OCI-LY3 (cell line): ENCODE measurements at regions not wholly inside any gene's neighbourhood (a gene's known extent, or its start where the extent isn't known, plus 50 kb on each side); places are given as distances from the start of the nearest gene placed in this dataset.

ENCODE experiments used
- CTCF ChIP-seq: fragments of 200-600, 300-600 bp; sonication (generic); IDR thresholded peaks from 2 replicates; pipeline ENCODE4 v1.5.1; 2014; ENCODE audit warnings: antibody characterized with exemption, low read length, low read depth
- EZH2phosphoT487 ChIP-seq: fragments of 200-600 bp; shearing (Covaris generic); IDR thresholded peaks from 2 replicates; pipeline ENCODE4 v1.6.1; 2018; ENCODE audit warnings: antibody characterized with exemption, mixed run types, low read depth

GRCh38 chr11:107224836-107225235 is 206.6 kb upstream of the GUCY1A2 start:
- no peak for TF ChIP-seq CTCF
- TF ChIP-seq EZH2phosphoT487, result no peak
